H9 (cell line): ENCODE measurements at regions not wholly inside any gene's neighbourhood (a gene's known extent, or its start where the extent isn't known, plus 50 kb on each side); places are given as distances from the start of the nearest gene placed in this dataset.

Experiments used
- DNase-seq: peaks from one replicate; pipeline ENCODE4 v3.0.0-alpha.2; 2017
- H2AFZ ChIP-seq: one replicate; pipeline ENCODE4 v1.6.1; 2013; ENCODE audit warnings: mild to moderate bottlenecking, low read length, control low read depth, moderate library complexity
- H2AK5ac ChIP-seq: 2 replicates; pipeline ENCODE4 v1.6.1; 2013; ENCODE audit warnings: low read length, control low read depth, mixed read lengths; ENCODE audit not compliant: insufficient read length
- H2BK120ac ChIP-seq: one replicate; pipeline ENCODE4 v1.6.1; 2013; ENCODE audit warnings: low read depth, mild to moderate bottlenecking, low read length, control low read depth, inconsistent platforms; ENCODE audit not compliant: poor library complexity, severe bottlenecking
- H2BK12ac ChIP-seq: 2 replicates; pipeline ENCODE4 v1.6.1; 2013; ENCODE audit warnings: low read length, control low read depth, mixed read lengths, low read depth; ENCODE audit not compliant: insufficient read length
- H2BK15ac ChIP-seq: 2 replicates; pipeline ENCODE4 v1.6.1; 2013; ENCODE audit warnings: low read depth, low read length, control low read depth
- H2BK20ac ChIP-seq: one replicate; pipeline ENCODE4 v1.6.1; 2013; ENCODE audit warnings: low read depth, mild to moderate bottlenecking, low read length, control low read depth, inconsistent platforms; ENCODE audit not compliant: poor library complexity, severe bottlenecking
- H2BK5ac ChIP-seq: 2 replicates; pipeline ENCODE4 v1.6.1; 2013; ENCODE audit warnings: low read length, control low read depth, mixed read lengths; ENCODE audit not compliant: insufficient read length
- H3K14ac ChIP-seq: 2 replicates; pipeline ENCODE4 v1.6.1; 2013; ENCODE audit warnings: low read length, control low read depth; ENCODE audit not compliant: insufficient read depth
- H3K18ac ChIP-seq: 2 replicates; pipeline ENCODE4 v1.6.1; 2013; ENCODE audit warnings: low read depth, mild to moderate bottlenecking, mixed read lengths, low read length, control low read depth; ENCODE audit not compliant: insufficient read length
- H3K23ac ChIP-seq: 2 replicates; pipeline ENCODE4 v1.6.1; 2013; ENCODE audit warnings: low read length, control low read depth, mixed read lengths, low read depth; ENCODE audit not compliant: insufficient read length
- H3K23me2 ChIP-seq: 2 replicates; pipeline ENCODE4 v1.6.1; 2013; ENCODE audit warnings: low read depth, mild to moderate bottlenecking, mixed read lengths, low read length, control low read depth; ENCODE audit not compliant: insufficient read length, poor library complexity, severe bottlenecking
- H3K27ac ChIP-seq: 2 replicates; pipeline ENCODE4 v1.5.1; 2013; ENCODE audit warnings: low read length, control low read depth, mixed read lengths, low read depth; ENCODE audit not compliant: insufficient read length
- H3K27me3 ChIP-seq: 2 replicates; pipeline ENCODE4 v1.6.1; 2013; ENCODE audit warnings: low read length, control low read depth, inconsistent platforms; ENCODE audit not compliant: insufficient read depth
- H3K4ac ChIP-seq: 2 replicates; pipeline ENCODE4 v1.6.1; 2013; ENCODE audit warnings: low read depth, mild to moderate bottlenecking, control low read depth, inconsistent platforms, low read length, moderate library complexity
- H3K4me1 ChIP-seq: 2 replicates; pipeline ENCODE4 v1.6.1; 2013; ENCODE audit warnings: low read length, control low read depth, inconsistent platforms; ENCODE audit not compliant: insufficient read depth
- H3K4me2 ChIP-seq: 2 replicates; pipeline ENCODE4 v1.6.1; 2013; ENCODE audit warnings: low read length, control low read depth, mixed read lengths; ENCODE audit not compliant: insufficient read length, insufficient read depth
- H3K56ac ChIP-seq: 2 replicates; pipeline ENCODE4 v1.6.1; 2013; ENCODE audit warnings: low read depth, mild to moderate bottlenecking, mixed read lengths, low read length, control low read depth; ENCODE audit not compliant: insufficient read length
- H3K79me1 ChIP-seq: 2 replicates; pipeline ENCODE4 v1.6.1; 2013; ENCODE audit warnings: low read depth, mild to moderate bottlenecking, moderate library complexity, low read length, control low read depth, inconsistent platforms; ENCODE audit not compliant: insufficient read depth, poor library complexity, severe bottlenecking
- H3K79me2 ChIP-seq: 2 replicates; pipeline ENCODE4 v1.6.1; 2013; ENCODE audit warnings: low read length, control low read depth, inconsistent platforms; ENCODE audit not compliant: insufficient read depth
- H3K9ac ChIP-seq: 2 replicates; pipeline ENCODE4 v1.6.1; 2013; ENCODE audit warnings: low read length, control low read depth, mixed read lengths; ENCODE audit not compliant: insufficient read length; ENCODE audit errors: extremely low read depth
- H3K9me3 ChIP-seq: one replicate; pipeline ENCODE4 v1.6.1; 2013; ENCODE audit warnings: low read depth, low read length, inconsistent platforms; ENCODE audit not compliant: control insufficient read depth
- H3T11ph ChIP-seq: one replicate; pipeline ENCODE4 v1.6.1; 2013; ENCODE audit warnings: mild to moderate bottlenecking, low read length, control low read depth, inconsistent platforms
- H4K20me1 ChIP-seq: one replicate; pipeline ENCODE4 v1.6.1; 2013; ENCODE audit not compliant: control insufficient read depth, insufficient read length, insufficient read depth
- H4K5ac ChIP-seq: 2 replicates; pipeline ENCODE4 v1.6.1; 2013; ENCODE audit warnings: low read depth, mild to moderate bottlenecking, mixed read lengths, low read length, control low read depth; ENCODE audit not compliant: insufficient read length
- H4K8ac ChIP-seq: replicated peaks from 2 replicates; pipeline ENCODE4 v1.6.1; 2013; ENCODE audit warnings: low read length, control low read depth, mixed read lengths, low read depth; ENCODE audit not compliant: insufficient read length
- H4K91ac ChIP-seq: 2 replicates; pipeline ENCODE4 v1.6.1; 2013; ENCODE audit warnings: low read depth, mild to moderate bottlenecking, moderate library complexity, mixed read lengths, low read length, control low read depth; ENCODE audit not compliant: insufficient read length
- H3K27ac Mint-ChIP-seq, 3 experiments: 2 replicates in 2 of 3; 3 replicates in 1 of 3; pipeline ENCODE4 v1.8.0; 2020 to 2021; ENCODE audit warnings: mixed read lengths in 3 of 3, mild to moderate bottlenecking in 1 of 3, moderate library complexity in 1 of 3
- H3K27me3 Mint-ChIP-seq: 2 replicates; pipeline ENCODE4 v1.8.0; 2021; ENCODE audit warnings: low read depth, mild to moderate bottlenecking, moderate library complexity, mixed read lengths
- H3K36me3 Mint-ChIP-seq, 3 experiments: 2 replicates in 2 of 3; 3 replicates in 1 of 3; pipeline ENCODE4 v1.8.0; 2020 to 2021; ENCODE audit warnings: low read depth in 3 of 3, mixed read lengths in 3 of 3; ENCODE audit not compliant: insufficient read depth in 1 of 3
- H3K4me1 Mint-ChIP-seq, 2 experiments: 2 replicates each; pipeline ENCODE4 v1.8.0; 2020; ENCODE audit warnings: mixed read lengths in 2 of 2
- H3K4me3 Mint-ChIP-seq, 2 experiments: 2 replicates in 1 of 2; 3 replicates in 1 of 2; pipeline ENCODE4 v1.8.0; 2020 to 2021; ENCODE audit warnings: mild to moderate bottlenecking in 2 of 2, mixed read lengths in 2 of 2, moderate library complexity in 1 of 2
- H3K9me3 Mint-ChIP-seq, 2 experiments: 2 replicates in 1 of 2; 3 replicates in 1 of 2; pipeline ENCODE4 v1.8.0; 2020; ENCODE audit warnings: mild to moderate bottlenecking in 2 of 2, mixed read lengths in 2 of 2, moderate library complexity in 1 of 2
- WGBS: extraction: QIAGEN DNeasy Blood & Tissue Kit; methylation state at CpG from one replicate; pipeline ENCODE4 v1.1.7; 2013; ENCODE audit warnings: missing lambda C conversion rate, low lambda C conversion rate, mixed read lengths; ENCODE audit not compliant: insufficient read length; ENCODE audit errors: extremely low coverage; 5-methylcytosine and 5-hydroxymethylcytosine counted together
- TF ChIP-seq, protein P1 (sequence below): fragments of 200-600 bp; sonication (generic); conservative IDR thresholded peaks from 3 replicates; pipeline ENCODE4 v1.8.0; 2021; ENCODE audit warnings: antibody characterized with exemption, mild to moderate bottlenecking

DNA sequence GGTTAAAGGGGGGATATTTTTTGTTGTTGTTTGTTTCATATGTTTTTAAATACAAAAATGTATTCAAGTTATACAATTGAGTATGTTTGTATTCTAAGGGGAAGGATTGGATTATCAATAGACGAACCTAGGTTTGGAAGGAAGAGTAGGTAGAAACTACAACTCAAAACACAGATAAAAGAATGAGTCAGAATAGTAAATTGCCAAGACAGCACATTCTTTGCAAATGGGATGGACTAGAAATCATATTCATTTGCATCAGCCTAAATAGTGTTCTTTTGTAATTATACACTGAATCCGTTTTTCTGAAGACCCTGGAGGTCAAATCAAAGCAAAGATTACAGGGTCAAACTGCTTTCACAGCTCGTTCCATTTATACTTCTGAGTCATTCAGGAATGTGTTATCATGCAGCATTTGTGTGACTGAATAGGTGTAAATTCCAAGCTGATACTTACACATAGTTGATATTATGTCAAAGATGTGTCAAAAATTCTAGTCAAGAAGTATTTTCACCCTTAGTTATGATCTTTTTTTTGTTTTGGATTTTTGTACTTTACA, 273.3 kb upstream of the FAT4 start:
- DNase-seq: no peak
- Histone ChIP-seq H2BK15ac (no peak overlapping the region), H3K56ac (no peak overlapping the region), H3K4me1 (no peaks in the 10 kb centered on the region), H3K4me2 (no peak overlapping the region), H3K14ac (no peak overlapping the region), H2BK5ac (no peak overlapping the region), H3K9ac (no peak overlapping the region), H2BK20ac (no peak overlapping the region), H3K27ac (no peak overlapping the region), H3K18ac (no peak overlapping the region), H3K4ac (no peak overlapping the region), H3K79me2 (no peaks in the 10 kb centered on the region), H2BK120ac (no peak overlapping the region), H3T11ph (no peak overlapping the region), H3K27me3 (no peaks in the 10 kb centered on the region), H4K8ac (no peak overlapping the region), H4K5ac (no peak overlapping the region), H2AK5ac (no peak overlapping the region), H2AFZ (no peak overlapping the region), H4K20me1 (no peaks in the 10 kb centered on the region), H3K23ac (no peak overlapping the region), H3K9me3 (no peaks in the 10 kb centered on the region), H2BK12ac (no peak overlapping the region), H3K79me1 (no peaks in the 10 kb centered on the region), H4K91ac (no peak overlapping the region), H3K23me2 (no peaks in the 10 kb centered on the region)
- Mint-ChIP-seq H3K4me1 (peaks cover 0 to 9% of the 10 kb centered on the region in 2 experiments; a peak in 2 of 4 replicates), H3K27me3 (no peaks in the 10 kb centered on the region), H3K9me3 (no peaks in the 10 kb centered on the region; a peak in 1 of 5 replicates), H3K4me3 (no peak overlapping the region), H3K27ac (no peak overlapping the region), H3K36me3 (0 out of 7 replicates have a peak, but pooled peaks cover 0 to 5% (median 0%) of the 10 kb centered on the region in 3 experiments)
- TF ChIP-seq, protein P1, sequence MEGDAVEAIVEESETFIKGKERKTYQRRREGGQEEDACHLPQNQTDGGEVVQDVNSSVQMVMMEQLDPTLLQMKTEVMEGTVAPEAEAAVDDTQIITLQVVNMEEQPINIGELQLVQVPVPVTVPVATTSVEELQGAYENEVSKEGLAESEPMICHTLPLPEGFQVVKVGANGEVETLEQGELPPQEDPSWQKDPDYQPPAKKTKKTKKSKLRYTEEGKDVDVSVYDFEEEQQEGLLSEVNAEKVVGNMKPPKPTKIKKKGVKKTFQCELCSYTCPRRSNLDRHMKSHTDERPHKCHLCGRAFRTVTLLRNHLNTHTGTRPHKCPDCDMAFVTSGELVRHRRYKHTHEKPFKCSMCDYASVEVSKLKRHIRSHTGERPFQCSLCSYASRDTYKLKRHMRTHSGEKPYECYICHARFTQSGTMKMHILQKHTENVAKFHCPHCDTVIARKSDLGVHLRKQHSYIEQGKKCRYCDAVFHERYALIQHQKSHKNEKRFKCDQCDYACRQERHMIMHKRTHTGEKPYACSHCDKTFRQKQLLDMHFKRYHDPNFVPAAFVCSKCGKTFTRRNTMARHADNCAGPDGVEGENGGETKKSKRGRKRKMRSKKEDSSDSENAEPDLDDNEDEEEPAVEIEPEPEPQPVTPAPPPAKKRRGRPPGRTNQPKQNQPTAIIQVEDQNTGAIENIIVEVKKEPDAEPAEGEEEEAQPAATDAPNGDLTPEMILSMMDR: no peak
- no CpG with 5 or more reads among the region's 3 CpGs for WGBS
